Astrocyte (in vitro differentiated cells and primary cell): ENCODE measurements at regions not wholly inside any gene's neighbourhood (a gene's known extent, or its start where the extent isn't known, plus 50 kb on each side); places are given as distances from the start of the nearest gene placed in this dataset.

Experiments used
- CTCF ChIP-seq: IDR thresholded peaks from 2 replicates; pipeline ENCODE4 v1.5.1; 2011; ENCODE audit warnings: low read depth, mild to moderate bottlenecking, inconsistent platforms, low read length, moderate library complexity; ENCODE audit not compliant: insufficient read depth
- EZH2 ChIP-seq: IDR thresholded peaks from 2 replicates; pipeline ENCODE4 v1.6.1; 2012; ENCODE audit warnings: mild to moderate bottlenecking, low read length, inconsistent platforms; ENCODE audit not compliant: insufficient read depth

DNA sequence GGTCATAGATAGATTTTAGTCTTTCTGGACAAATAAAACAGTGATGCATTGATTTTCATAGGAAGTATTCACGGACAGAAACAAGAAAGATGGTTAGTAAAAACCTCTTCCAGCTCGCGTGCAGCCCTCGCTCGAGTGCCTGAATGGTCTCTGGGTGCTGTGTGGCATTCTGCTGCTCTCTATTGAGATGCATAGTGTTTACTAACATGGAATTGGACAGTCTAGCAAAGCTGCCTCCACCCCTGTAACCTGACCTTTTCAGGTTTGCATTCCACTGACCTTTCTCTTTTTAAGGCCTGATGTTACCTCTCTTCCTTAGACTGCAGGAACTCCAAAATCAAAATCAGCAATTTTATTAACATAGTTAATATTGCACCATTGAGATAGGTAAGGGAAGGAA, 643.4 kb downstream of the JRKL start:
- TF ChIP-seq CTCF, result no peak
- no peak for TF ChIP-seq EZH2
